22Rv1 (cell line): ENCODE measurements at regions not wholly inside any gene's neighbourhood (a gene's known extent, or its start where the extent isn't known, plus 50 kb on each side); places are given as distances from the start of the nearest gene placed in this dataset.

Source experiments
- ZFX ChIP-seq: fragments of 450-650 bp; IDR thresholded peaks from 2 replicates; pipeline ENCODE4 v1.6.1; 2017; ENCODE audit warnings: antibody characterized with exemption, borderline replicate concordance
- TF ChIP-seq, protein P1 (sequence below): fragments of 450-650 bp; IDR thresholded peaks from 2 replicates; pipeline ENCODE4 v1.5.1; 2017; ENCODE audit warnings: mild to moderate bottlenecking

DNA sequence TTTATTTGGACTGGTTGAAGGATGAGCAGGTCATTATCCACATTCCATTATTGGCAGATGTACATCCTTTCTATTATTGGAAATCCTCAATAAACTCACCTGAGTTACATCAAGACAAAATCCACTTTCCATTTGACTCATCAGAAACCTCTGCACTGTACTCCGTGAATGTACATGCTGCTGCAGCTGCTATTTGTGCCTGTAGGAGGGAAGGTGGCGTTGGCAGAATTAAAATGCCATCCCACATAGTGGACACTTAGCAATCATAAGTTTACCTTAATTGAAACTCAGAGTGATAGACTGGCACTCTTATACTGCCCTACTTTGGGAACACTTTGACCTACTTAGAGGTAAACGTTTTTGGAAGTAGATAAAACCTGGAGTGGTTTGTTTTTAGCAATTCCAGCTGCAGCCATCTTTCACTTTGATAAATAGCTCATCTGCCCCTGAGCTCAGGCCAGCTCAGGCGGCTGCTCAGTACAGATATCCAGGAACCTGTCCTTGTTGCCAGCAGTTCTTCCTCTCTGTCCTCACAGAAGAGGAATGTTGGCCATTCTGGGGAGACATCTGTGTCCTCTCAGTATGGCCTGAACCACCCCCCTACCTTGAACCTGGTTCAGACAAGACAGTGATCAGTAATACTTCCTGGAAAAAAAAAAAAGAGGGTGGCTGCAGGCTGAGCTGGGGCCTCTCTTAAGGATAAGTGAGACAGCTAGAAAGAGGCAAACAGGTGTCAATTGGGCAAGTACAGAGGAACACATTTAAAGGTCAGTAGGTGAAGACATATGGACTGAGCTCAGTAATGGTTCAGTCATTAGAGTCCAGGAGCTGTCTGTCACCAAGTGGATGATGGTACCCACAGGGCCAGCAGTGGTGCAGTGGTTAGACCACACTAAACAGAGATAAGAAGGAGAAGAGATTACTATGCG is 153.4 kb upstream of the UMPS start:
- TF ChIP-seq, protein P1, sequence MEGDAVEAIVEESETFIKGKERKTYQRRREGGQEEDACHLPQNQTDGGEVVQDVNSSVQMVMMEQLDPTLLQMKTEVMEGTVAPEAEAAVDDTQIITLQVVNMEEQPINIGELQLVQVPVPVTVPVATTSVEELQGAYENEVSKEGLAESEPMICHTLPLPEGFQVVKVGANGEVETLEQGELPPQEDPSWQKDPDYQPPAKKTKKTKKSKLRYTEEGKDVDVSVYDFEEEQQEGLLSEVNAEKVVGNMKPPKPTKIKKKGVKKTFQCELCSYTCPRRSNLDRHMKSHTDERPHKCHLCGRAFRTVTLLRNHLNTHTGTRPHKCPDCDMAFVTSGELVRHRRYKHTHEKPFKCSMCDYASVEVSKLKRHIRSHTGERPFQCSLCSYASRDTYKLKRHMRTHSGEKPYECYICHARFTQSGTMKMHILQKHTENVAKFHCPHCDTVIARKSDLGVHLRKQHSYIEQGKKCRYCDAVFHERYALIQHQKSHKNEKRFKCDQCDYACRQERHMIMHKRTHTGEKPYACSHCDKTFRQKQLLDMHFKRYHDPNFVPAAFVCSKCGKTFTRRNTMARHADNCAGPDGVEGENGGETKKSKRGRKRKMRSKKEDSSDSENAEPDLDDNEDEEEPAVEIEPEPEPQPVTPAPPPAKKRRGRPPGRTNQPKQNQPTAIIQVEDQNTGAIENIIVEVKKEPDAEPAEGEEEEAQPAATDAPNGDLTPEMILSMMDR, result no peak
- TF ChIP-seq ZFX, result no peak
